Gastroesophageal sphincter (tissue), 3 donors: ENCODE measurements at regions not wholly inside any gene's neighbourhood (a gene's known extent, or its start where the extent isn't known, plus 50 kb on each side); places are given as distances from the start of the nearest gene placed in this dataset.

ENCODE experiments used
- POLR2AphosphoS5 ChIP-seq: sonication (generic); formaldehyde crosslinking; IDR thresholded peaks from one replicate; pipeline ENCODE4 v1.6.1; 2017; ENCODE audit warnings: antibody characterized with exemption
- TF ChIP-seq, protein P1 (sequence below), 4 experiments: fragments of 200-600 bp in 2 of 4; fragments of 450-650 bp in 2 of 4; sonication (generic) in 1 of 4; IDR thresholded peaks; one replicate each; pipeline ENCODE4 v1.5.1; 2017 to 2019; ENCODE audit warnings: antibody characterized with exemption in 4 of 4, mild to moderate bottlenecking in 2 of 4, moderate library complexity in 2 of 4

DNA sequence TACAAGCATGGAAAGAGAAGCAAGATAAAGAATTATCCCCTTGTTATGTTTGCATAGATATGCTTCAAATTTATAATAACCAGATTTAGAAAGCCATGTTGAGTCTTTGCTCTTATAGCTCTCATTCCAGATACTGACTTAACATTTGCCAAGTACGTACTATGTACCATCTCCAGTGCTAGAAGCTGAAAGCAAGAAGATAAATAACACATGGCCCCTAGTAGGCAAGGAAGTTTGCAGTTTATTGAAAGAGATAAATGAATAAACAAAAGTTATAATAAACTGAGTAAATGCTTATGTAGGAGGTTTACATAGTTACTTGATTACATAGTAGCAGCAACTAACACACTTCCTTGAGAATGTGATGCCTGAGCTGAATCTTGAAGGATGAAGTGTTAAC lies 628.4 kb downstream of the HINT1 start:
- TF ChIP-seq, protein P1, sequence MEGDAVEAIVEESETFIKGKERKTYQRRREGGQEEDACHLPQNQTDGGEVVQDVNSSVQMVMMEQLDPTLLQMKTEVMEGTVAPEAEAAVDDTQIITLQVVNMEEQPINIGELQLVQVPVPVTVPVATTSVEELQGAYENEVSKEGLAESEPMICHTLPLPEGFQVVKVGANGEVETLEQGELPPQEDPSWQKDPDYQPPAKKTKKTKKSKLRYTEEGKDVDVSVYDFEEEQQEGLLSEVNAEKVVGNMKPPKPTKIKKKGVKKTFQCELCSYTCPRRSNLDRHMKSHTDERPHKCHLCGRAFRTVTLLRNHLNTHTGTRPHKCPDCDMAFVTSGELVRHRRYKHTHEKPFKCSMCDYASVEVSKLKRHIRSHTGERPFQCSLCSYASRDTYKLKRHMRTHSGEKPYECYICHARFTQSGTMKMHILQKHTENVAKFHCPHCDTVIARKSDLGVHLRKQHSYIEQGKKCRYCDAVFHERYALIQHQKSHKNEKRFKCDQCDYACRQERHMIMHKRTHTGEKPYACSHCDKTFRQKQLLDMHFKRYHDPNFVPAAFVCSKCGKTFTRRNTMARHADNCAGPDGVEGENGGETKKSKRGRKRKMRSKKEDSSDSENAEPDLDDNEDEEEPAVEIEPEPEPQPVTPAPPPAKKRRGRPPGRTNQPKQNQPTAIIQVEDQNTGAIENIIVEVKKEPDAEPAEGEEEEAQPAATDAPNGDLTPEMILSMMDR (IDR thresholded peaks at IDR 0.05), result no peak
- no peak for TF ChIP-seq POLR2AphosphoS5
